ENCODE measurements at regions not wholly inside any gene's neighbourhood (a gene's known extent, or its start where the extent isn't known, plus 50 kb on each side); places are given as distances from the start of the nearest gene placed in this dataset.

GRCh38 chr16:5465714-5466113, 368.1 kb upstream of the EEF2KMT start:
- DNase-seq (ENCODE audit: low read depth in 1 of 2, low spot score in 1 of 2): no peak

GRCh38 chr16:5463820-5464219, 366.2 kb upstream of the EEF2KMT start:
- no peak for DNase-seq (ENCODE audit: low read depth in 1 of 2, low spot score in 1 of 2)

- DNase-seq (ENCODE audit: low read depth in 1 of 2, low spot score in 1 of 2): no peak
Observed at GRCh38 chr16:5461574-5461973, 364.0 kb upstream of the EEF2KMT start.

- DNase-seq (ENCODE audit: low read depth in 1 of 2, low spot score in 1 of 2): no peak
Observed at GRCh38 chr16:5461141-5461540, 363.5 kb upstream of the EEF2KMT start.

GRCh38 chr16:5460701-5461100, 363.1 kb upstream of the EEF2KMT start:
- DNase-seq (ENCODE audit: low read depth in 1 of 2, low spot score in 1 of 2): no peak

GRCh38 chr16:5459863-5460262, 362.3 kb upstream of the EEF2KMT start:
- no peak for DNase-seq (ENCODE audit: low read depth in 1 of 2, low spot score in 1 of 2)

- no peak for DNase-seq (ENCODE audit: low read depth in 1 of 2, low spot score in 1 of 2)
Observed at GRCh38 chr16:5455110-5455509, 357.5 kb upstream of the EEF2KMT start.

GRCh38 chr16:5454349-5454748, 356.8 kb upstream of the EEF2KMT start:
- DNase-seq (ENCODE audit: low read depth in 1 of 2, low spot score in 1 of 2): no peak

- no peak for DNase-seq (ENCODE audit: low read depth in 1 of 2, low spot score in 1 of 2)
Observed at GRCh38 chr16:5451641-5452040, 354.0 kb upstream of the EEF2KMT start.

- no peak for DNase-seq (ENCODE audit: low read depth in 1 of 2, low spot score in 1 of 2)
Observed at GRCh38 chr16:5450409-5451104, 353.0 kb upstream of the EEF2KMT start.

- DNase-seq (ENCODE audit: low read depth in 1 of 2, low spot score in 1 of 2): no peak
Observed at GRCh38 chr16:5449901-5450300, 352.3 kb upstream of the EEF2KMT start.

- DNase-seq (ENCODE audit: low read depth in 1 of 2, low spot score in 1 of 2): no peak
Observed at GRCh38 chr16:5448798-5449197, 351.2 kb upstream of the EEF2KMT start.

- no peak for DNase-seq (ENCODE audit: low read depth in 1 of 2, low spot score in 1 of 2)
Observed at GRCh38 chr16:5447734-5448133, 350.1 kb upstream of the EEF2KMT start.

GRCh38 chr16:5446623-5447240, 349.1 kb upstream of the EEF2KMT start:
- no peak for DNase-seq (ENCODE audit: low read depth in 1 of 2, low spot score in 1 of 2)

GRCh38 chr16:5444189-5444588, 346.6 kb upstream of the EEF2KMT start:
- no peak for DNase-seq (ENCODE audit: low read depth in 1 of 2, low spot score in 1 of 2)

- DNase-seq (ENCODE audit: low read depth in 1 of 2, low spot score in 1 of 2): no peak
Observed at GRCh38 chr16:5442986-5443385, 345.4 kb upstream of the EEF2KMT start.

GRCh38 chr16:5442054-5442453, 344.5 kb upstream of the EEF2KMT start:
- no peak for DNase-seq (ENCODE audit: low read depth in 1 of 2, low spot score in 1 of 2)

- DNase-seq (ENCODE audit: low read depth in 1 of 2, low spot score in 1 of 2): no peak
Observed at GRCh38 chr16:5438591-5438990, 341.0 kb upstream of the EEF2KMT start.

GRCh38 chr16:5433587-5433986, 336.0 kb upstream of the EEF2KMT start:
- no peak for DNase-seq (ENCODE audit: low read depth in 1 of 2, low spot score in 1 of 2)

GRCh38 chr16:5432166-5432565, 334.6 kb upstream of the EEF2KMT start:
- no peak for DNase-seq (ENCODE audit: low read depth in 1 of 2, low spot score in 1 of 2)

GRCh38 chr16:5430598-5430997, 333.0 kb upstream of the EEF2KMT start:
- no peak for DNase-seq (ENCODE audit: low read depth in 1 of 2, low spot score in 1 of 2)

- DNase-seq (ENCODE audit: low read depth in 1 of 2, low spot score in 1 of 2): no peak
Observed at GRCh38 chr16:5428932-5429331, 331.3 kb upstream of the EEF2KMT start.

GRCh38 chr16:5427571-5427970, 330.0 kb upstream of the EEF2KMT start:
- DNase-seq (ENCODE audit: low read depth in 1 of 2, low spot score in 1 of 2): no peak

Measured in activated T-helper 1 cell treated with anti-CD3 and anti-CD28 coated beads, Interleukin-2, amount 50 U/mL, for 16 hours (primary cell).